H1 (cell line): ENCODE measurements at regions not wholly inside any gene's neighbourhood (a gene's known extent, or its start where the extent isn't known, plus 50 kb on each side); places are given as distances from the start of the nearest gene placed in this dataset.

Experiments
- CTCF ChIA-PET: fragments of 300-600 bp; sonication (Branson Sonifier 250); formaldehyde crosslinking; loops from one replicate; lab custom pipeline; 2021; ENCODE audit not compliant: partially characterized antibody; lab: Charles Lee
- POLR2A ChIA-PET: fragments of 300-600 bp; sonication (Branson Sonifier 250); formaldehyde crosslinking; loops from one replicate; lab custom pipeline; 2021; ENCODE audit warnings: inconsistent platforms; ENCODE audit not compliant: partially characterized antibody; lab: Charles Lee
- DNase-seq, 2 experiments: peaks; one replicate each; pipeline versions ENCODE4 v3.0.0 to v3.0.0-alpha.2; 2010 to 2022; ENCODE audit warnings: low spot score in 2 of 2, low read depth in 1 of 2, mixed read lengths in 1 of 2
- FAIRE-seq: peaks from 2 replicates; lab custom pipeline; 2011; peaks lifted over from hg19 to GRCh38; lab: Jason Lieb, UNC
- H2AFZ ChIP-seq: 2 replicates; pipeline ENCODE4 v1.8.1; 2012; ENCODE audit warnings: low read length, inconsistent platforms
- H2AK5ac ChIP-seq: 2 replicates; pipeline ENCODE4 v1.6.1; 2013; ENCODE audit warnings: low read depth, low read length
- H2BK120ac ChIP-seq: replicated peaks from 2 replicates; pipeline ENCODE3; 2013; ENCODE audit warnings: low read depth, low read length, inconsistent platforms
- H2BK12ac ChIP-seq: 2 replicates; pipeline ENCODE4 v1.6.1; 2013; ENCODE audit warnings: low read depth, low read length
- H2BK15ac ChIP-seq: 2 replicates; pipeline ENCODE4 v1.6.1; 2013; ENCODE audit warnings: low read length
- H2BK20ac ChIP-seq: 2 replicates; pipeline ENCODE4 v1.6.1; 2013; ENCODE audit warnings: low read length
- H2BK5ac ChIP-seq: 2 replicates; pipeline ENCODE4 v1.6.1; 2013; ENCODE audit warnings: low read depth, low read length
- H3K14ac ChIP-seq: 2 replicates; pipeline ENCODE4 v1.6.1; 2013; ENCODE audit warnings: inconsistent platforms; ENCODE audit not compliant: insufficient read length
- H3K18ac ChIP-seq: 2 replicates; pipeline ENCODE4 v1.6.1; 2013; ENCODE audit warnings: low read length; ENCODE audit errors: extremely low read depth
- H3K23ac ChIP-seq: 2 replicates; pipeline ENCODE4 v1.6.1; 2013; ENCODE audit warnings: inconsistent platforms; ENCODE audit not compliant: insufficient read length
- H3K23me2 ChIP-seq: 2 replicates; pipeline ENCODE4 v1.6.1; 2013; ENCODE audit warnings: low read depth, low read length
- H3K27ac ChIP-seq: 2 replicates; pipeline ENCODE4 v1.6.1; 2011; ENCODE audit warnings: low read depth, low read length, inconsistent platforms
- H3K27me3 ChIP-seq, 4 experiments: replicated peaks in 1 of 4; 1 replicate in 1 of 4; 2 replicates in 3 of 4; pipeline versions ENCODE4 v1.6.1 to v1.8.1; 2011 to 2013; ENCODE audit warnings: low read length in 3 of 4, mild to moderate bottlenecking in 3 of 4, inconsistent platforms in 2 of 4, mixed read lengths in 2 of 4, moderate library complexity in 1 of 4; ENCODE audit not compliant: control insufficient read depth in 3 of 4, insufficient read depth in 3 of 4; ENCODE audit errors: extremely low read depth in 1 of 4
- H3K36me3 ChIP-seq, 4 experiments: 2 replicates each; pipeline versions ENCODE4 v1.6.1 to v1.8.1; 2011 to 2013; ENCODE audit warnings: mild to moderate bottlenecking in 4 of 4, low read length in 3 of 4, moderate library complexity in 2 of 4, control low read depth in 1 of 4, inconsistent platforms in 1 of 4; ENCODE audit not compliant: insufficient read depth in 4 of 4, control insufficient read depth in 2 of 4
- H3K4ac ChIP-seq: replicated peaks from 2 replicates; pipeline ENCODE3; 2013; ENCODE audit warnings: low read length, low read depth, mixed read lengths, inconsistent platforms; ENCODE audit not compliant: insufficient read length
- H3K4me1 ChIP-seq, 4 experiments: replicated peaks in 1 of 4; 1 replicate in 1 of 4; 2 replicates in 3 of 4; pipeline versions ENCODE4 v1.6.1 to v1.8.1; 2011 to 2013; ENCODE audit warnings: low read length in 3 of 4, inconsistent platforms in 2 of 4, mixed read lengths in 1 of 4; ENCODE audit not compliant: insufficient read depth in 4 of 4, control insufficient read depth in 3 of 4
- H3K4me2 ChIP-seq, 2 experiments: 2 replicates each; pipeline versions ENCODE4 v1.6.1 to v1.8.1; 2011 to 2013; ENCODE audit warnings: low read depth in 2 of 2, low read length in 2 of 2, control low read depth in 1 of 2, inconsistent platforms in 1 of 2, mild to moderate bottlenecking in 1 of 2; ENCODE audit not compliant: insufficient read depth in 1 of 2
- H3K4me3 ChIP-seq, 4 experiments: fragments of 200-600, 300-600 bp in 1 of 4; sonication (generic), shearing (Covaris generic), sonication (Bioruptor Twin) in 1 of 4; 2 replicates each; pipeline versions ENCODE4 v1.5.1 to v1.8.1; 2011 to 2016; ENCODE audit warnings: low read length in 4 of 4, low read depth in 3 of 4, control low read depth in 2 of 4, inconsistent platforms in 2 of 4, mild to moderate bottlenecking in 2 of 4, mixed read lengths in 1 of 4, moderate library complexity in 1 of 4; ENCODE audit not compliant: insufficient read depth in 2 of 4; ENCODE audit errors: extremely low read depth in 1 of 4
- H3K56ac ChIP-seq: replicated peaks from 2 replicates; pipeline ENCODE3; 2013; ENCODE audit warnings: low read depth, mild to moderate bottlenecking, mixed read lengths, low read length, inconsistent platforms; ENCODE audit not compliant: insufficient read length
- H3K79me1 ChIP-seq: 2 replicates; pipeline ENCODE4 v1.6.1; 2013; ENCODE audit warnings: low read depth, low read length, control low read depth
- H3K79me2 ChIP-seq, 2 experiments: 2 replicates each; pipeline versions ENCODE4 v1.6.1 to v1.8.1; 2012 to 2013; ENCODE audit warnings: low read length in 2 of 2, mild to moderate bottlenecking in 2 of 2, inconsistent platforms in 1 of 2; ENCODE audit not compliant: insufficient read depth in 2 of 2, control insufficient read depth in 1 of 2
- H3K9ac ChIP-seq, 4 experiments: replicated peaks in 1 of 4; 1 replicate in 1 of 4; 2 replicates in 3 of 4; pipeline versions ENCODE4 v1.6.1 to v1.8.1; 2011 to 2013; ENCODE audit warnings: low read depth in 3 of 4, low read length in 3 of 4, control low read depth in 2 of 4, mild to moderate bottlenecking in 2 of 4, moderate library complexity in 2 of 4, inconsistent platforms in 1 of 4; ENCODE audit errors: extremely low read depth in 1 of 4
- H3K9me3 ChIP-seq, 2 experiments: 2 replicates each; pipeline versions ENCODE4 v1.6.1 to v1.8.1; 2012 to 2013; ENCODE audit warnings: mild to moderate bottlenecking in 2 of 2, moderate library complexity in 2 of 2, control low read depth in 1 of 2, inconsistent platforms in 1 of 2, low read depth in 1 of 2, low read length in 1 of 2, mixed read lengths in 1 of 2; ENCODE audit not compliant: insufficient read depth in 2 of 2
- H4K20me1 ChIP-seq, 2 experiments: replicated peaks in 1 of 2; 2 replicates each; pipeline versions ENCODE3 to v1.8.1; 2011 to 2013; ENCODE audit warnings: inconsistent platforms in 2 of 2, low read length in 2 of 2, mild to moderate bottlenecking in 1 of 2; ENCODE audit not compliant: insufficient read depth in 2 of 2, control insufficient read depth in 1 of 2
- H4K5ac ChIP-seq: 2 replicates; pipeline ENCODE4 v1.6.1; 2013; ENCODE audit warnings: low read length, low read depth, mixed read lengths, inconsistent platforms; ENCODE audit not compliant: insufficient read length
- H4K8ac ChIP-seq: 2 replicates; pipeline ENCODE4 v1.8.0; 2013; ENCODE audit warnings: mild to moderate bottlenecking, moderate library complexity, low read length, inconsistent platforms; ENCODE audit not compliant: insufficient read depth; ENCODE audit errors: extremely low read depth
- H4K91ac ChIP-seq: replicated peaks from 2 replicates; pipeline ENCODE3; 2013; ENCODE audit warnings: low read length, mixed read lengths, inconsistent platforms; ENCODE audit not compliant: insufficient read length
- BACH1 ChIP-seq: IDR thresholded peaks from 2 replicates; pipeline ENCODE4 v1.6.1; 2012; ENCODE audit warnings: low read length, improper control_type of control experiment
- CHD2 ChIP-seq: IDR thresholded peaks from 2 replicates; pipeline ENCODE4 v1.6.1; 2012; ENCODE audit warnings: low read length, improper control_type of control experiment
- HDAC2 ChIP-seq, 2 experiments: fragments of 300-600 bp in 1 of 2; sonication (generic) in 1 of 2; IDR thresholded peaks; 2 replicates each; pipeline ENCODE4 v1.6.1; 2011 to 2012; ENCODE audit warnings: low read depth in 2 of 2, low read length in 2 of 2, mild to moderate bottlenecking in 2 of 2, moderate library complexity in 2 of 2, borderline replicate concordance in 1 of 2, inconsistent platforms in 1 of 2
- RFX5 ChIP-seq: IDR thresholded peaks from 2 replicates; pipeline ENCODE4 v1.6.1; 2011; ENCODE audit warnings: low read depth, low read length, improper control_type of control experiment, borderline replicate concordance
- TBP ChIP-seq: IDR thresholded peaks from 2 replicates; pipeline ENCODE4 v1.6.1; 2011; ENCODE audit warnings: low read depth, low read length, improper control_type of control experiment
- WGBS, 2 experiments: shearing (Covaris generic) in 1 of 2; methylation state at CpG; one replicate each; pipeline versions ENCODE4 v1.1.6 to v1.1.7; 2013 to 2015; ENCODE audit warnings: low lambda C conversion rate in 2 of 2, mixed read lengths in 2 of 2, inconsistent platforms in 1 of 2, low coverage in 1 of 2, missing lambda C conversion rate in 1 of 2; ENCODE audit not compliant: insufficient replicate concordance in 2 of 2, insufficient coverage in 1 of 2, insufficient read length in 1 of 2; ENCODE audit errors: extremely low coverage in 1 of 2, missing lambda C conversion rate in 1 of 2; 5-methylcytosine and 5-hydroxymethylcytosine counted together

- WGBS, 2 experiments: 89% methylated on average over 5 of the region's 5 CpGs; no CpG with 5 or more reads in 1 of the 2 experiments
- CTCF ChIA-PET: interaction anchor here (1.2 kb wide), 1 partner anchor 21 kb away, joined by 4 read pairs; no protein-coding TSS in a partner anchor
- TF ChIP-seq BACH1 (no peak), CHD2 (no peak), TBP (no peak), HDAC2 (IDR thresholded peaks at IDR 0.05; ENCODE audit: borderline replicate concordance in 1 of 2, low read depth in 2 of 2, low read length in 2 of 2) (no peak), RFX5 (no peak)
Measured at GRCh38 chrX:40331762-40332161, 234.0 kb upstream of the BCOR start.

More at GRCh38 chrX:40331762-40332161, 234.0 kb upstream of the BCOR start:
- H3K4me1 ChIP-seq: peaks cover 0 to 2% (median under 1%) of the 10 kb centered on the region in 4 experiments; a peak in 1 of 7 replicates
- no peak overlapping the region for H3K9ac ChIP-seq
- H3K79me2 ChIP-seq: no peaks in the 10 kb centered on the region
- no peak overlapping the region for H4K5ac ChIP-seq
- H3K23ac ChIP-seq: no peak overlapping the region
- no peak overlapping the region for H2BK15ac ChIP-seq
- H4K20me1 ChIP-seq: no peaks in the 10 kb centered on the region
- H4K8ac ChIP-seq: no peak overlapping the region
- H3K4ac ChIP-seq: no peak overlapping the region
- no peak overlapping the region for H2AK5ac ChIP-seq
- H3K27me3 ChIP-seq: no peaks in the 10 kb centered on the region
- H3K14ac ChIP-seq: no peak overlapping the region
- H2BK12ac ChIP-seq: no peak overlapping the region
- FAIRE-seq (no peak), DNase-seq (no peak)
- no peak overlapping the region for H3K27ac ChIP-seq
- H3K9me3 ChIP-seq: no peaks in the 10 kb centered on the region
- POLR2A ChIA-PET: no interaction called here
- no peak overlapping the region for H2BK20ac ChIP-seq
- no peak overlapping the region for H3K18ac ChIP-seq
- H3K56ac ChIP-seq: no peak overlapping the region
- H3K36me3 ChIP-seq: no peaks in the 10 kb centered on the region
- no peak overlapping the region for H4K91ac ChIP-seq
- H3K23me2 ChIP-seq: no peaks in the 10 kb centered on the region
- H2BK5ac ChIP-seq: no peak overlapping the region
- H3K79me1 ChIP-seq: no peaks in the 10 kb centered on the region
- no peak overlapping the region for H3K4me2 ChIP-seq
- H3K4me3 ChIP-seq: no peak overlapping the region
- no peak overlapping the region for H2BK120ac ChIP-seq
- no peak overlapping the region for H2AFZ ChIP-seq
